Esophagus muscularis mucosa (tissue), 3 donors: ENCODE measurements at regions not wholly inside any gene's neighbourhood (a gene's known extent, or its start where the extent isn't known, plus 50 kb on each side); places are given as distances from the start of the nearest gene placed in this dataset.

Experiments used
- CTCF ChIP-seq, 3 experiments: fragments of 200-600 bp in 2 of 3; fragments of 450-650 bp in 1 of 3; sonication (generic) in 2 of 3; IDR thresholded peaks; one replicate each; pipeline ENCODE4 v1.5.1; 2017 to 2019; ENCODE audit warnings: antibody characterized with exemption in 3 of 3, mild to moderate bottlenecking in 2 of 3, moderate library complexity in 1 of 3
- POLR2A ChIP-seq: fragments of 450-650 bp; IDR thresholded peaks from one replicate; pipeline ENCODE4 v1.6.1; 2017; ENCODE audit warnings: antibody characterized with exemption, moderate library complexity, mild to moderate bottlenecking, low read depth

- no peak for TF ChIP-seq CTCF (IDR thresholded peaks at IDR 0.05)
- TF ChIP-seq POLR2A, result no peak
Observed at GRCh38 chr4:1575418-1576303, 108.5 kb downstream of the FAM53A start.
